HCT116 (cell line): ENCODE measurements at regions not wholly inside any gene's neighbourhood (a gene's known extent, or its start where the extent isn't known, plus 50 kb on each side); places are given as distances from the start of the nearest gene placed in this dataset.

Source experiments
- ATAC-seq: fragments of 200-7000 bp; cut with Tn5 transposase; 2 replicates; pipeline ENCODE4 v1.9.1; 2020; ENCODE audit warnings: mild to moderate bottlenecking, moderate library complexity
- BruUV-seq: library from RNA; stranded (reverse); fragments of 400-500 nt; replicated peaks from 2 replicates; lab custom pipeline; 2021; lab: Mats Ljungman, UMichigan
- CTCF ChIA-PET: fragments of 300-600 bp; sonication (Branson Sonifier 250); formaldehyde crosslinking; loops from one replicate; lab custom pipeline; 2021; ENCODE audit warnings: antibody characterized with exemption; lab: Charles Lee
- POLR2A ChIA-PET: fragments of 300-600, 350-600 bp; sonication (Branson Sonifier 250); formaldehyde crosslinking; loops from one replicate; lab custom pipeline; 2021; ENCODE audit warnings: antibody characterized with exemption; lab: Charles Lee
- RAD21 ChIA-PET, 2 experiments: fragments of 300-600 bp; sonication (Branson Sonifier 250); formaldehyde crosslinking; loops; one replicate each; lab custom pipeline; 2023; ENCODE audit warnings: low total read pairs in 2 of 2; ENCODE audit not compliant: uncharacterized antibody in 2 of 2, unreplicated experiment in 2 of 2, low non-redundant PET in 1 of 2; lab: Charles Lee
- DNase-seq: peaks from one replicate; pipeline ENCODE4 v3.0.0-alpha.2; 2010; ENCODE audit warnings: low read depth, low spot score
- H2AFZ ChIP-seq: fragments of 200-600 bp; shearing (Covaris generic), sonication (generic); 2 replicates; pipeline ENCODE4 v1.6.1; 2017; ENCODE audit warnings: low read depth, mixed run types, mixed read lengths, antibody characterized with exemption, low read length; ENCODE audit not compliant: poor library complexity, severe bottlenecking
- H3K27ac ChIP-seq: 2 replicates; pipeline ENCODE4 v1.5.1; 2012; ENCODE audit warnings: low read depth, low read length
- H3K27me3 ChIP-seq: fragments of 200-600 bp; sonication (generic); 2 replicates; pipeline ENCODE4 v1.6.1; 2016; ENCODE audit warnings: mixed run types, low read length, mixed read lengths; ENCODE audit not compliant: insufficient read depth
- H3K36me3 ChIP-seq, 2 experiments: fragments of 200-500 bp in 1 of 2; fragments of 200-600 bp in 1 of 2; sonication (Bioruptor generic) in 1 of 2; sonication (generic) in 1 of 2; 2 replicates each; pipeline versions ENCODE4 v1.5.1 to v1.6.1; 2014 to 2016; ENCODE audit warnings: low read length in 2 of 2, inconsistent platforms in 1 of 2, mixed read lengths in 1 of 2, mixed run types in 1 of 2; ENCODE audit not compliant: insufficient read depth in 2 of 2, control insufficient read depth in 1 of 2
- H3K4me1 ChIP-seq, 2 experiments: fragments of 200-600 bp in 1 of 2; sonication (generic) in 1 of 2; 2 replicates each; pipeline versions ENCODE4 v1.5.1 to v1.6.1; 2012 to 2017; ENCODE audit warnings: low read length in 2 of 2, inconsistent platforms in 1 of 2, mild to moderate bottlenecking in 1 of 2, mixed read lengths in 1 of 2, mixed run types in 1 of 2, moderate library complexity in 1 of 2; ENCODE audit not compliant: insufficient read depth in 2 of 2, control insufficient read depth in 1 of 2
- H3K4me2 ChIP-seq: fragments of 200-600 bp; sonication (generic); 2 replicates; pipeline ENCODE4 v1.6.1; 2017; ENCODE audit warnings: mixed run types, low read length, mixed read lengths
- H3K4me3 ChIP-seq, 2 experiments: fragments of 200-600 bp in 1 of 2; sonication (generic) in 1 of 2; replicated peaks in 1 of 2; 2 replicates each; pipeline ENCODE4 v1.5.1; 2011 to 2016; ENCODE audit warnings: low read length in 2 of 2, control low read depth in 1 of 2, low read depth in 1 of 2, mild to moderate bottlenecking in 1 of 2, mixed read lengths in 1 of 2, mixed run types in 1 of 2
- H3K79me2 ChIP-seq: fragments of 200-600 bp; sonication (generic); 2 replicates; pipeline ENCODE4 v1.6.1; 2017; ENCODE audit warnings: mild to moderate bottlenecking, mixed run types, low read length, moderate library complexity, mixed read lengths; ENCODE audit not compliant: insufficient read depth
- H3K9ac ChIP-seq: fragments of 200-600 bp; sonication (generic); 2 replicates; pipeline ENCODE4 v1.6.1; 2016; ENCODE audit warnings: low read length, mixed read lengths
- H3K9me2 ChIP-seq: fragments of 200-600 bp; sonication (generic), shearing (Covaris generic); 2 replicates; pipeline ENCODE4 v1.6.1; 2017; ENCODE audit warnings: mixed run types, mild to moderate bottlenecking, moderate library complexity; ENCODE audit not compliant: insufficient read depth
- H3K9me3 ChIP-seq, 2 experiments: fragments of 200-500 bp in 1 of 2; fragments of 200-600 bp in 1 of 2; sonication (Bioruptor generic) in 1 of 2; sonication (generic) in 1 of 2; 2 replicates each; pipeline ENCODE4 v1.6.1; 2014 to 2017; ENCODE audit warnings: low read length in 2 of 2, mixed read lengths in 2 of 2, inconsistent platforms in 1 of 2, low read depth in 1 of 2, mild to moderate bottlenecking in 1 of 2, mixed run types in 1 of 2, moderate library complexity in 1 of 2; ENCODE audit not compliant: control insufficient read depth in 1 of 2, insufficient read depth in 1 of 2
- H4K20me1 ChIP-seq: fragments of 200-600 bp; sonication (generic), shearing (Covaris generic); 2 replicates; pipeline ENCODE4 v1.6.1; 2017; ENCODE audit warnings: mixed run types, mild to moderate bottlenecking, moderate library complexity; ENCODE audit not compliant: insufficient read depth
- CTCF ChIP-seq, 3 experiments: fragments of 200-600 bp in 1 of 3; sonication (generic) in 1 of 3; IDR thresholded peaks in 2 of 3; conservative IDR thresholded peaks in 1 of 3; 2 replicates each; pipeline ENCODE4 v1.5.1; 2012 to 2017; ENCODE audit warnings: low read depth in 2 of 3, low read length in 2 of 3, antibody characterized with exemption in 1 of 3, borderline replicate concordance in 1 of 3, control low read depth in 1 of 3, mild to moderate bottlenecking in 1 of 3, mixed read lengths in 1 of 3, mixed run types in 1 of 3, moderate library complexity in 1 of 3; ENCODE audit not compliant: insufficient read depth in 1 of 3
- ELF1 ChIP-seq: IDR thresholded peaks from 2 replicates; pipeline ENCODE4 v1.6.1; 2012; ENCODE audit warnings: low read depth, borderline replicate concordance
- EZH2 ChIP-seq: fragments of 200-600 bp; sonication (generic); IDR thresholded peaks from 2 replicates; pipeline ENCODE4 v1.6.1; 2017; ENCODE audit warnings: antibody characterized with exemption, mixed run types
- EZH2phosphoT487 ChIP-seq: fragments of 200-600 bp; IDR thresholded peaks from 2 replicates; pipeline ENCODE4 v1.6.1; 2018; ENCODE audit warnings: antibody characterized with exemption, borderline replicate concordance
- FOSL1 ChIP-seq: IDR thresholded peaks from 2 replicates; pipeline ENCODE4 v1.6.1; 2012; ENCODE audit warnings: low read depth
- POLR2A ChIP-seq: IDR thresholded peaks from 2 replicates; pipeline ENCODE4 v1.7.0; 2011; ENCODE audit warnings: borderline replicate concordance; ENCODE audit not compliant: insufficient read depth, insufficient read length; ENCODE audit errors: extremely low read depth
- POLR2AphosphoS5 ChIP-seq: IDR thresholded peaks from 2 replicates; pipeline ENCODE4 v1.6.1; 2011; ENCODE audit warnings: mild to moderate bottlenecking, low read depth, low read length, moderate library complexity
- RAD21 ChIP-seq: IDR thresholded peaks from 2 replicates; pipeline ENCODE4 v1.6.1; 2012; ENCODE audit warnings: low read depth, mild to moderate bottlenecking
- TCF7L2 ChIP-seq: IDR thresholded peaks from 2 replicates; pipeline ENCODE4 v1.7.0; 2011; ENCODE audit warnings: borderline replicate concordance, inconsistent platforms; ENCODE audit not compliant: insufficient read depth, insufficient read length; ENCODE audit errors: extremely low read depth
- intact Hi-C: fragments of 100-400 bp; cut with micrococcal nuclease; formaldehyde crosslinking; loops from 2 replicates; pipeline ENCODE4 v1.10.0; 2022

DNA sequence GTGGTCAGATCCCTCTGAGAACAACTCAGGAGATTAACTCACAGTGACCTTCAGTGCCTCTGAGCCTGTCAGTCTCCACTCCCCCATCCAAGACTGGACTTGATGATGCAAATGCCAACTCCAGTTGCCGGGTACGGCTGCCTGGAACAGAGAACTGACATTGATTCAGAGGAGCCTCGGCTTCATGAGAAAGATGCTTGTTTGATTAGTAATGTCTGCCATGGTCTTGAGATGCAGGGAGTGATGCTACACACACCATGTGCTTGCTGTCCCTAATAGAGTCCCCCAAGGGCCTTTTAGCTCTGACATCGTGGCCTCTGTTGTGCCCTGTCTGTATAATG is 51.8 kb upstream of the LRP8 start:
- Histone ChIP-seq H3K36me3 (no peaks in the 10 kb centered on the region), H3K4me3 (no peak overlapping the region), H3K9me2 (no peaks in the 10 kb centered on the region)
- ChIA-PET POLR2A (no interaction called here), RAD21 (no interaction called here)
- no peak for TF ChIP-seq POLR2AphosphoS5
- TF ChIP-seq, all 23 proteins: peak for 0
- BruUV-seq, result no TSS peak
- Histone ChIP-seq H3K4me2 (no peak overlapping the region), H3K27ac (no peak overlapping the region), H3K79me2 (no peaks in the 10 kb centered on the region), H3K9ac (no peak overlapping the region), H4K20me1 (no peaks in the 10 kb centered on the region), H3K4me1 (peaks cover 6 to 24% of the 10 kb centered on the region in 2 experiments; a peak in 3 of 4 replicates), H2AFZ (no peak overlapping the region), H3K27me3 (no peaks in the 10 kb centered on the region), H3K9me3 (no peaks in the 10 kb centered on the region)
- CTCF ChIA-PET, result no interaction called here
- DNase-seq, result no peak
- no peak for ATAC-seq
- intact Hi-C loops, result loop anchor here (5.0 kb wide), 1 partner anchor 52 kb away; the partner anchor contains the start of gene LRP8

- no peak overlapping the region for H3K4me2 ChIP-seq
- intact Hi-C loops, result loop anchor here (5.0 kb wide), 1 partner anchor 53 kb away; the partner anchor contains the start of gene LRP8
- H3K4me3 ChIP-seq, result no peak overlapping the region
- DNase-seq, result no peak
- no peaks in the 10 kb centered on the region for H3K27me3 ChIP-seq
- ChIA-PET CTCF (no interaction called here), POLR2A (no interaction called here), RAD21 (no interaction called here)
- H3K9me2 ChIP-seq, result no peaks in the 10 kb centered on the region
- H2AFZ ChIP-seq, result no peak overlapping the region
- H3K27ac ChIP-seq, result no peak overlapping the region
- no peak for ATAC-seq
- no peaks in the 10 kb centered on the region for H3K9me3 ChIP-seq
- TF ChIP-seq EZH2, result no peak
- no peak for TF ChIP-seq CTCF (IDR thresholded peaks at IDR 0.05 in 2 of 3, conservative IDR thresholded peaks at IDR 0.05 in 1 of 3; ENCODE audit: borderline replicate concordance in 1 of 3, insufficient read depth in 1 of 3, low read depth in 2 of 3, low read length in 2 of 3)
- no peak for TF ChIP-seq TCF7L2
- TF ChIP-seq ELF1, result no peak
- no peak for TF ChIP-seq RAD21
- no peak for TF ChIP-seq POLR2A
- no peak for TF ChIP-seq EZH2phosphoT487
- no peak for TF ChIP-seq POLR2AphosphoS5
- no peak for TF ChIP-seq FOSL1
- H4K20me1 ChIP-seq, result no peaks in the 10 kb centered on the region
- BruUV-seq, result no TSS peak
- H3K4me1 ChIP-seq, result peaks cover 6 to 24% of the 10 kb centered on the region in 2 experiments; a peak in 3 of 4 replicates
- no peaks in the 10 kb centered on the region for H3K36me3 ChIP-seq
- H3K9ac ChIP-seq, result no peak overlapping the region
- no peaks in the 10 kb centered on the region for H3K79me2 ChIP-seq
These were observed 52.4 kb upstream of the LRP8 start for GRCh38 chr1:53380296-53380695.
